ENCODE measurements at regions not wholly inside any gene's neighbourhood (a gene's known extent, or its start where the extent isn't known, plus 50 kb on each side); places are given as distances from the start of the nearest gene placed in this dataset.

- CTCF ChIA-PET, result interaction anchor here (0.6 kb wide), 1 partner anchor 8 kb away, joined by 3 read pairs; no protein-coding TSS in a partner anchor
- no peak for DNase-seq
- Histone ChIP-seq H4K20me1 (ENCODE audit: insufficient read depth) (no peaks in the 10 kb centered on the region), H3K4me1 (ENCODE audit: control insufficient read depth in 1 of 2, insufficient read depth in 2 of 2, low read depth in 1 of 2, low read length in 1 of 2) (no peaks in the 10 kb centered on the region), H3K4me2 (no peak overlapping the region), H3K9ac (no peak overlapping the region), H3K27ac (ENCODE audit: low read depth in 2 of 2, low read length in 1 of 2) (no peak overlapping the region), H3K9me3 (no peaks in the 10 kb centered on the region), H2AFZ (ENCODE audit: low read depth) (no peak overlapping the region), H3K36me3 (replicated peaks in 1 of 2; ENCODE audit: control insufficient read depth in 1 of 2, insufficient read depth in 2 of 2, low read length in 1 of 2) (no peaks in the 10 kb centered on the region), H3K79me2 (ENCODE audit: insufficient read depth) (no peaks in the 10 kb centered on the region), H3F3A (replicated peaks; ENCODE audit: insufficient read depth) (no peaks in the 10 kb centered on the region), H3K27me3 (ENCODE audit: insufficient read depth) (no peaks in the 10 kb centered on the region), H3K4me3 (ENCODE audit: low read depth in 2 of 2, low read length in 1 of 2) (no peak overlapping the region), H3K9me2 (no peaks in the 10 kb centered on the region)
- no peak for TF ChIP-seq TAF1 (IDR thresholded peaks at IDR 0.05; ENCODE audit: borderline replicate concordance, low read depth, low read length)
- no peak for TF ChIP-seq FOXM1 (IDR thresholded peaks at IDR 0.05; ENCODE audit: low read depth)
- no peak for TF ChIP-seq NFIC (IDR thresholded peaks at IDR 0.05; ENCODE audit: borderline replicate concordance)
- no peak for TF ChIP-seq MXI1 (IDR thresholded peaks at IDR 0.05; ENCODE audit: low read depth, low read length)
- TF ChIP-seq MAX (IDR thresholded peaks at IDR 0.05; ENCODE audit: low read depth), result no peak
- no peak for TF ChIP-seq RCOR1 (IDR thresholded peaks at IDR 0.05; ENCODE audit: low read length)
- TF ChIP-seq EP300 (IDR thresholded peaks at IDR 0.05; ENCODE audit: borderline replicate concordance in 1 of 2, low read depth in 1 of 2, low read length in 1 of 2), result no peak
- no peak for TF ChIP-seq JUND (IDR thresholded peaks at IDR 0.05)
- TF ChIP-seq YY1 (IDR thresholded peaks at IDR 0.05; ENCODE audit: low read depth), result no peak
- no peak for TF ChIP-seq CHD2 (IDR thresholded peaks at IDR 0.05; ENCODE audit: low read length, partially characterized antibody)
- TF ChIP-seq SMC3 (IDR thresholded peaks at IDR 0.05; ENCODE audit: low read depth, low read length), result no peak
- TF ChIP-seq POLR2AphosphoS5 (IDR thresholded peaks at IDR 0.05; ENCODE audit: low read depth, low read length), result no peak
- TF ChIP-seq USF2 (IDR thresholded peaks at IDR 0.05; ENCODE audit: borderline replicate concordance, low read depth, low read length), result no peak
- POLR2A ChIA-PET, result no interaction called here
Measured at GRCh38 chr4:133775881-133776280, 425.7 kb downstream of the PABPC4L start.

GRCh38 chr4:133775469-133775868, 426.1 kb downstream of the PABPC4L start:
- Histone ChIP-seq H4K20me1 (ENCODE audit: insufficient read depth) (no peaks in the 10 kb centered on the region), H3K9me2 (no peaks in the 10 kb centered on the region), H3K9ac (no peak overlapping the region), H3K4me1 (ENCODE audit: control insufficient read depth in 1 of 2, insufficient read depth in 2 of 2, low read depth in 1 of 2, low read length in 1 of 2) (no peaks in the 10 kb centered on the region), H3K36me3 (replicated peaks in 1 of 2; ENCODE audit: control insufficient read depth in 1 of 2, insufficient read depth in 2 of 2, low read length in 1 of 2) (no peaks in the 10 kb centered on the region), H3K27me3 (ENCODE audit: insufficient read depth) (no peaks in the 10 kb centered on the region), H2AFZ (ENCODE audit: low read depth) (no peak overlapping the region), H3K4me2 (no peak overlapping the region), H3K9me3 (no peaks in the 10 kb centered on the region), H3F3A (replicated peaks; ENCODE audit: insufficient read depth) (no peaks in the 10 kb centered on the region), H3K27ac (ENCODE audit: low read depth in 2 of 2, low read length in 1 of 2) (no peak overlapping the region), H3K4me3 (ENCODE audit: low read depth in 2 of 2, low read length in 1 of 2) (no peak overlapping the region), H3K79me2 (ENCODE audit: insufficient read depth) (no peaks in the 10 kb centered on the region)
- POLR2A ChIA-PET, result no interaction called here
- CTCF ChIA-PET, result interaction anchor here (0.6 kb wide), 1 partner anchor 7 kb away, joined by 3 read pairs; no protein-coding TSS in a partner anchor
- no peak for DNase-seq
- 24% methylated on average over 1 of the region's 1 CpG for WGBS (ENCODE audit: low lambda C conversion rate)
- TF ChIP-seq FOXJ3 (CRISPR knock-in tag; IDR thresholded peaks at IDR 0.05) (no peak), SMC3 (IDR thresholded peaks at IDR 0.05; ENCODE audit: low read depth, low read length) (no peak), FOXM1 (IDR thresholded peaks at IDR 0.05; ENCODE audit: low read depth) (no peak), MEF2A (IDR thresholded peaks at IDR 0.05; ENCODE audit: borderline replicate concordance, low read depth) (no peak), YY1 (IDR thresholded peaks at IDR 0.05; ENCODE audit: low read depth) (no peak), PBX3 (IDR thresholded peaks at IDR 0.05) (no peak), SIN3A (IDR thresholded peaks at IDR 0.05; ENCODE audit: borderline replicate concordance, low read depth, low read length) (no peak), RCOR1 (IDR thresholded peaks at IDR 0.05; ENCODE audit: low read length) (no peak), JUND (IDR thresholded peaks at IDR 0.05) (no peak), REST (IDR thresholded peaks at IDR 0.05; ENCODE audit: low read depth, low read length) (no peak), ELF1 (IDR thresholded peaks at IDR 0.05) (no peak), NFIC (IDR thresholded peaks at IDR 0.05; ENCODE audit: borderline replicate concordance) (no peak), NRF1 (IDR thresholded peaks at IDR 0.05; ENCODE audit: low read depth, low read length) (no peak), POLR2AphosphoS5 (IDR thresholded peaks at IDR 0.05; ENCODE audit: low read depth, low read length) (no peak), CHD2 (IDR thresholded peaks at IDR 0.05; ENCODE audit: low read length, partially characterized antibody) (no peak), EP300 (IDR thresholded peaks at IDR 0.05; ENCODE audit: borderline replicate concordance in 1 of 2, low read depth in 1 of 2, low read length in 1 of 2) (no peak), USF2 (IDR thresholded peaks at IDR 0.05; ENCODE audit: borderline replicate concordance, low read depth, low read length) (no peak), RFX5 (IDR thresholded peaks at IDR 0.05; ENCODE audit: low read length) (no peak), MXI1 (IDR thresholded peaks at IDR 0.05; ENCODE audit: low read depth, low read length) (no peak)
